Fibroblast of skin of right biceps (primary cell): ENCODE measurements at regions not wholly inside any gene's neighbourhood (a gene's known extent, or its start where the extent isn't known, plus 50 kb on each side); places are given as distances from the start of the nearest gene placed in this dataset.

Experiments
- DNase-seq: peaks from one replicate; pipeline ENCODE4 v3.0.0-alpha.2; 2013

GRCh38 chr21:34022627-34023335 is 50.6 kb upstream of the MRPS6 start:
- DNase-seq = no peak

GRCh38 chr21:34021726-34022125 is 51.7 kb upstream of the MRPS6 start:
- peak; percentile 40 for DNase-seq

GRCh38 chr21:34020983-34021553 is 52.3 kb upstream of the MRPS6 start:
- no peak for DNase-seq

GRCh38 chr21:34020005-34020847 is 53.2 kb upstream of the MRPS6 start:
- no peak for DNase-seq

- no peak for DNase-seq
Observed at GRCh38 chr21:34019402-34019801, 54.0 kb upstream of the MRPS6 start.

- no peak for DNase-seq
Observed at GRCh38 chr21:34018910-34019309, 54.5 kb upstream of the MRPS6 start.

- DNase-seq = no peak
Observed at GRCh38 chr21:34018185-34018584, 55.2 kb upstream of the MRPS6 start.

- peak; percentile 41 for DNase-seq
Observed at GRCh38 chr21:34017039-34017961, 56.1 kb upstream of the MRPS6 start.

- DNase-seq = no peak
Observed at GRCh38 chr21:34012640-34013039, 60.7 kb upstream of the MRPS6 start.

- DNase-seq = no peak
Observed at GRCh38 chr21:34011660-34012059, 61.7 kb upstream of the MRPS6 start.

- no peak for DNase-seq
Observed at GRCh38 chr21:34009193-34009592, 64.2 kb upstream of the MRPS6 start.

GRCh38 chr21:34008618-34009017 is 64.8 kb upstream of the MRPS6 start:
- DNase-seq = peak; percentile 26

- DNase-seq = no peak
Observed at GRCh38 chr21:34006611-34007168, 66.7 kb upstream of the MRPS6 start.

- no peak for DNase-seq
Observed at GRCh38 chr21:34004974-34005373, 68.4 kb upstream of the MRPS6 start.

GRCh38 chr21:34004013-34004938 is 69.1 kb upstream of the MRPS6 start:
- DNase-seq = no peak

GRCh38 chr21:34003428-34003827 is 70.0 kb upstream of the MRPS6 start:
- DNase-seq = no peak

GRCh38 chr21:34000375-34000774 is 73.0 kb upstream of the MRPS6 start:
- no peak for DNase-seq

GRCh38 chr21:33998809-33999208 is 74.6 kb upstream of the MRPS6 start:
- DNase-seq = no peak

GRCh38 chr21:33998402-33998801 is 75.0 kb upstream of the MRPS6 start:
- DNase-seq = no peak

GRCh38 chr21:33997436-33997835 is 75.9 kb upstream of the MRPS6 start:
- DNase-seq = no peak

GRCh38 chr21:33994373-33994772 is 78.8 kb upstream of the ATP5PO start:
- DNase-seq = no peak
